ENCODE measurements at regions not wholly inside any gene's neighbourhood (a gene's known extent, or its start where the extent isn't known, plus 50 kb on each side); places are given as distances from the start of the nearest gene placed in this dataset.
A peak's percentile ranks its signal among the peaks of the same experiment; 100 is the strongest.

DNA sequence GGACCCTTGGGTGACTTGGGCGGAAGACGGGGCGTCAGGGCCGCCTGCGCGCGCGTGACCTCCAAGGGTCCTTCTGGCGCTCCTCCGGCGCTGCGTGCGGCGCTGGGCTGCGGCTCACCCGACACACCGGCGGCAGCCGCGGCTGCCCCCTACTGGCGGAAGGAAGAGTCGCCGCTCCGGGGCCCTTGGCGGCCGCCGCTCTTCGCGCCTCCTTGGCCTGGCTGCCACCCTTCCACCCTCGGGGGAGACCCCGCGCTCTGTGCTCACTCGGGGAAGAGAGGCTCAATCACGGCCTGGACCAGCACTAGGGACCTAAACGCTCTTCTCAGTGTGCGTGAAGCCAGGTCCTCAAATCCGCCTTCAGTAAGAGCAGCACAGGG, 89.7 kb downstream of the DMRTA2 start (continued):
- TF ChIP-seq, protein P1, sequence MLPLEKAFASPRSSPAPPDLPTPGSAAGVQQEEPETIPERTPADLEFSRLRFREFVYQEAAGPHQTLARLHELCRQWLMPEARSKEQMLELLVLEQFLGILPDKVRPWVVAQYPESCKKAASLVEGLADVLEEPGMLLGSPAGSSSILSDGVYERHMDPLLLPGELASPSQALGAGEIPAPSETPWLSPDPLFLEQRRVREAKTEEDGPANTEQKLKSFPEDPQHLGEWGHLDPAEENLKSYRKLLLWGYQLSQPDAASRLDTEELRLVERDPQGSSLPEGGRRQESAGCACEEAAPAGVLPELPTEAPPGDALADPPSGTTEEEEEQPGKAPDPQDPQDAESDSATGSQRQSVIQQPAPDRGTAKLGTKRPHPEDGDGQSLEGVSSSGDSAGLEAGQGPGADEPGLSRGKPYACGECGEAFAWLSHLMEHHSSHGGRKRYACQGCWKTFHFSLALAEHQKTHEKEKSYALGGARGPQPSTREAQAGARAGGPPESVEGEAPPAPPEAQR (CRISPR knock-in tag; IDR thresholded peaks at IDR 0.05) = no peak
- TF ChIP-seq E2F4 (CRISPR knock-in tag; IDR thresholded peaks at IDR 0.05; ENCODE audit: borderline replicate concordance, low read depth) (no peak), GTF2I (CRISPR knock-in tag; conservative IDR thresholded peaks at IDR 0.05) (no peak), E2F1 (CRISPR knock-in tag; IDR thresholded peaks at IDR 0.05) (no peak), CREM (CRISPR knock-in tag; IDR thresholded peaks at IDR 0.05) (peak; percentile 40; the same call in 1 of the 2 replicates), MXD4 (CRISPR knock-in tag; IDR thresholded peaks at IDR 0.05; ENCODE audit: borderline replicate concordance) (no peak), EMX1 (CRISPR knock-in tag; IDR thresholded peaks at IDR 0.05) (no peak), HMGXB4 (CRISPR knock-in tag; IDR thresholded peaks at IDR 0.05) (0 out of 2 replicates have a peak, but pooled peaks have one; percentile 17), CDX4 (CRISPR knock-in tag; IDR thresholded peaks at IDR 0.05; ENCODE audit: borderline replicate concordance) (no peak), ZNF317 (CRISPR knock-in tag; IDR thresholded peaks at IDR 0.05; ENCODE audit: borderline replicate concordance, low read depth) (no peak), TP53 (CRISPR knock-in tag; IDR thresholded peaks at IDR 0.05) (no peak), ZNF671 (CRISPR knock-in tag; IDR thresholded peaks at IDR 0.05) (no peak), ZBTB43 (CRISPR knock-in tag; IDR thresholded peaks at IDR 0.05) (no peak), SOX15 (CRISPR knock-in tag; IDR thresholded peaks at IDR 0.05) (no peak), ZNF219 (CRISPR knock-in tag; IDR thresholded peaks at IDR 0.05; ENCODE audit: borderline replicate concordance) (no peak), NR2C2 (CRISPR knock-in tag; IDR thresholded peaks at IDR 0.05) (no peak), OVOL2 (CRISPR knock-in tag; IDR thresholded peaks at IDR 0.05; ENCODE audit: borderline replicate concordance) (no peak), CBFB (CRISPR knock-in tag; IDR thresholded peaks at IDR 0.05; ENCODE audit: low read depth) (no peak), ESRRA (CRISPR knock-in tag; IDR thresholded peaks at IDR 0.05; ENCODE audit: borderline replicate concordance) (peak; percentile 30; the same call in 1 of the 2 replicates), IRF2 (CRISPR knock-in tag; IDR thresholded peaks at IDR 0.05; ENCODE audit: borderline replicate concordance, low read depth) (no peak), NFYB (CRISPR knock-in tag; conservative IDR thresholded peaks at IDR 0.05; ENCODE audit: low read depth) (no peak), ETV6 (CRISPR knock-in tag; IDR thresholded peaks at IDR 0.05) (no peak)
- TF ChIP-seq, protein P2, sequence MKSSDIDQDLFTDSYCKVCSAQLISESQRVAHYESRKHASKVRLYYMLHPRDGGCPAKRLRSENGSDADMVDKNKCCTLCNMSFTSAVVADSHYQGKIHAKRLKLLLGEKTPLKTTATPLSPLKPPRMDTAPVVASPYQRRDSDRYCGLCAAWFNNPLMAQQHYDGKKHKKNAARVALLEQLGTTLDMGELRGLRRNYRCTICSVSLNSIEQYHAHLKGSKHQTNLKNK (CRISPR knock-in tag; IDR thresholded peaks at IDR 0.05) = no peak
- TF ChIP-seq, protein P3, sequence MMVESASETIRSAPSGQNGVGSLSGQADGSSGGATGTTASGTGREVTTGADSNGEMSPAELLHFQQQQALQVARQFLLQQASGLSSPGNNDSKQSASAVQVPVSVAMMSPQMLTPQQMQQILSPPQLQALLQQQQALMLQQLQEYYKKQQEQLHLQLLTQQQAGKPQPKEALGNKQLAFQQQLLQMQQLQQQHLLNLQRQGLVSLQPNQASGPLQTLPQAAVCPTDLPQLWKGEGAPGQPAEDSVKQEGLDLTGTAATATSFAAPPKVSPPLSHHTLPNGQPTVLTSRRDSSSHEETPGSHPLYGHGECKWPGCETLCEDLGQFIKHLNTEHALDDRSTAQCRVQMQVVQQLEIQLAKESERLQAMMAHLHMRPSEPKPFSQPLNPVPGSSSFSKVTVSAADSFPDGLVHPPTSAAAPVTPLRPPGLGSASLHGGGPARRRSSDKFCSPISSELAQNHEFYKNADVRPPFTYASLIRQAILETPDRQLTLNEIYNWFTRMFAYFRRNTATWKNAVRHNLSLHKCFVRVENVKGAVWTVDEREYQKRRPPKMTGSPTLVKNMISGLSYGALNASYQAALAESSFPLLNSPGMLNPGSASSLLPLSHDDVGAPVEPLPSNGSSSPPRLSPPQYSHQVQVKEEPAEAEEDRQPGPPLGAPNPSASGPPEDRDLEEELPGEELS (CRISPR knock-in tag; IDR thresholded peaks at IDR 0.05) = no peak
- TF ChIP-seq, protein P4, sequence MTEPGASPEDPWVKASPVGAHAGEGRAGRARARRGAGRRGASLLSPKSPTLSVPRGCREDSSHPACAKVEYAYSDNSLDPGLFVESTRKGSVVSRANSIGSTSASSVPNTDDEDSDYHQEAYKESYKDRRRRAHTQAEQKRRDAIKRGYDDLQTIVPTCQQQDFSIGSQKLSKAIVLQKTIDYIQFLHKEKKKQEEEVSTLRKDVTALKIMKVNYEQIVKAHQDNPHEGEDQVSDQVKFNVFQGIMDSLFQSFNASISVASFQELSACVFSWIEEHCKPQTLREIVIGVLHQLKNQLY (CRISPR knock-in tag; IDR thresholded peaks at IDR 0.05) = no peak
- TF ChIP-seq, protein P5, sequence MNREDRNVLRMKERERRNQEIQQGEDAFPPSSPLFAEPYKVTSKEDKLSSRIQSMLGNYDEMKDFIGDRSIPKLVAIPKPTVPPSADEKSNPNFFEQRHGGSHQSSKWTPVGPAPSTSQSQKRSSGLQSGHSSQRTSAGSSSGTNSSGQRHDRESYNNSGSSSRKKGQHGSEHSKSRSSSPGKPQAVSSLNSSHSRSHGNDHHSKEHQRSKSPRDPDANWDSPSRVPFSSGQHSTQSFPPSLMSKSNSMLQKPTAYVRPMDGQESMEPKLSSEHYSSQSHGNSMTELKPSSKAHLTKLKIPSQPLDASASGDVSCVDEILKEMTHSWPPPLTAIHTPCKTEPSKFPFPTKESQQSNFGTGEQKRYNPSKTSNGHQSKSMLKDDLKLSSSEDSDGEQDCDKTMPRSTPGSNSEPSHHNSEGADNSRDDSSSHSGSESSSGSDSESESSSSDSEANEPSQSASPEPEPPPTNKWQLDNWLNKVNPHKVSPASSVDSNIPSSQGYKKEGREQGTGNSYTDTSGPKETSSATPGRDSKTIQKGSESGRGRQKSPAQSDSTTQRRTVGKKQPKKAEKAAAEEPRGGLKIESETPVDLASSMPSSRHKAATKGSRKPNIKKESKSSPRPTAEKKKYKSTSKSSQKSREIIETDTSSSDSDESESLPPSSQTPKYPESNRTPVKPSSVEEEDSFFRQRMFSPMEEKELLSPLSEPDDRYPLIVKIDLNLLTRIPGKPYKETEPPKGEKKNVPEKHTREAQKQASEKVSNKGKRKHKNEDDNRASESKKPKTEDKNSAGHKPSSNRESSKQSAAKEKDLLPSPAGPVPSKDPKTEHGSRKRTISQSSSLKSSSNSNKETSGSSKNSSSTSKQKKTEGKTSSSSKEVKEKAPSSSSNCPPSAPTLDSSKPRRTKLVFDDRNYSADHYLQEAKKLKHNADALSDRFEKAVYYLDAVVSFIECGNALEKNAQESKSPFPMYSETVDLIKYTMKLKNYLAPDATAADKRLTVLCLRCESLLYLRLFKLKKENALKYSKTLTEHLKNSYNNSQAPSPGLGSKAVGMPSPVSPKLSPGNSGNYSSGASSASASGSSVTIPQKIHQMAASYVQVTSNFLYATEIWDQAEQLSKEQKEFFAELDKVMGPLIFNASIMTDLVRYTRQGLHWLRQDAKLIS (CRISPR knock-in tag; IDR thresholded peaks at IDR 0.05; ENCODE audit: borderline replicate concordance) = no peak

Data from WTC11 (cell line).